Rectal smooth muscle tissue (tissue), 1 donor: ENCODE measurements at regions not wholly inside any gene's neighbourhood (a gene's known extent, or its start where the extent isn't known, plus 50 kb on each side); places are given as distances from the start of the nearest gene placed in this dataset.
A peak's percentile ranks its signal among the peaks of the same experiment; 100 is the strongest.

Experiments used
- H3K27ac ChIP-seq: one replicate; pipeline ENCODE4 v1.7.0; 2013; ENCODE audit warnings: low read depth, low read length, inconsistent platforms
- H3K27me3 ChIP-seq: one replicate; pipeline ENCODE4 v1.7.0; 2013; ENCODE audit warnings: low read length; ENCODE audit not compliant: control insufficient read depth, insufficient read depth
- H3K36me3 ChIP-seq: one replicate; pipeline ENCODE4 v1.7.0; 2013; ENCODE audit warnings: low read length; ENCODE audit not compliant: control insufficient read depth, insufficient read depth
- H3K4me1 ChIP-seq: one replicate; pipeline ENCODE4 v1.7.0; 2013; ENCODE audit warnings: low read length; ENCODE audit not compliant: control insufficient read depth, insufficient read depth
- H3K4me3 ChIP-seq: one replicate; pipeline ENCODE4 v1.7.0; 2013; ENCODE audit warnings: low read length
- H3K9ac ChIP-seq: one replicate; pipeline ENCODE4 v1.7.0; 2013; ENCODE audit warnings: low read length

DNA sequence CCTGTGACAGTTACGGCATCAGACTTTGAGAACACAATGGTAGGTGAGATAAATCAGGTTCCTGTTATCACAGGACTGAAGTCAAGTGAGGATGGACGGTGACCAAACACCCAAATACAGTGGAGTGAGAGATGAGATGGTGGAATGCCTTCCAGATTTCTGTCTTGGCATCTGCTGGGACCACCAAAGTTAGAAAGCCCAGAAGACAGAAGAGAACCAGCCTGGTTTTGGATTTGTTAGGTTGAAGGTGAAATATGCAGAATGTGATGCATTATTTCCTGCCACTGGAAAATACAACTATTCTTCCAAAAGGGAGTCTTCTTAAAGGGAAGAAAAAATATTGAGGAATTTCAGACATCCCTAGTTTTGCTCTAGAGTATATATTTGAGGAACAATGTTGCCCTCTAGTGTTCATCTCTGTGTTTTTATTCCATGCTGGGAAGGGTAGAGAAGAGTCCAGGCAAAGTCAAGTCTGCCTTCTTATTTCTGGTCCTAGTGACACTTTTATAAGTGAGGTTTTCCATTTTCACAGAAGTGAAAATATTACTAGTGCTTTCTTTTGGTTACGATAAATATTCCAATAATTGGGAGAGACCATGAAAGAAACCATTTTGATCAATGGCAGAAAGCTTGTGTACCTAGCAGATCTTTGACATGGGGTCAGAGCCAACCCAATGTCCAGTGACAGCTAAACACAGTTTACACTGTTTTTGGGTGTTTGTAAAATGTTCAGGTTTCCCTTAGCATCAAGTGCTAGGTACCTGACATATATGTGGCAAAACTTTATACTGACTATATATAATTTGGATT is 142.3 kb upstream of the ANKH start:
- H3K4me1 ChIP-seq = peaks cover 3% of the 10 kb centered on the region
- no peak overlapping the region for H3K27ac ChIP-seq
- H3K9ac ChIP-seq = no peak overlapping the region
- no peaks in the 10 kb centered on the region for H3K27me3 ChIP-seq
- no peaks in the 10 kb centered on the region for H3K36me3 ChIP-seq
- H3K4me3 ChIP-seq = no peak overlapping the region

DNA sequence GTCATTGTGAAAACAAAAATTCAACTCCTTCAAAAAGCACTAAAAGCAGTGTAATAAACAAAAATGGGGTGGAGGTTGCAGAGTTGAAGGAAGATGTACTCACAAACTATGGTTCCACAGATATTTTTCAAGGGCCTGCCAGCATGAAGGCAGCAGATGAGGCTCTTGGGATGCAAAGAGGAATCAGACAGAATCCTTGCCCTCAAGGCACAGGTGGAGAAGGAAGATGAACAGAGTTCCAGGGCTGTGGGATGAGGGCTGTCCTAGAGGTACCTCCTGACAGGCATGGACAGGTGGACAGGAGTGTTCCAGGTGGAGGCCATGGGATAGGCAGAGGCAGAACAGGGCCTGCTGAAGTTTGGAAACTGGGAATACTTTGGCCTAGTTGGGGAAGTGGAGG is 140.5 kb upstream of the ANKH start:
- Histone ChIP-seq H3K27ac (no peak overlapping the region), H3K9ac (no peak overlapping the region), H3K4me3 (no peak overlapping the region), H3K4me1 (peaks cover 4% of the 10 kb centered on the region), H3K36me3 (no peaks in the 10 kb centered on the region), H3K27me3 (no peaks in the 10 kb centered on the region)

DNA sequence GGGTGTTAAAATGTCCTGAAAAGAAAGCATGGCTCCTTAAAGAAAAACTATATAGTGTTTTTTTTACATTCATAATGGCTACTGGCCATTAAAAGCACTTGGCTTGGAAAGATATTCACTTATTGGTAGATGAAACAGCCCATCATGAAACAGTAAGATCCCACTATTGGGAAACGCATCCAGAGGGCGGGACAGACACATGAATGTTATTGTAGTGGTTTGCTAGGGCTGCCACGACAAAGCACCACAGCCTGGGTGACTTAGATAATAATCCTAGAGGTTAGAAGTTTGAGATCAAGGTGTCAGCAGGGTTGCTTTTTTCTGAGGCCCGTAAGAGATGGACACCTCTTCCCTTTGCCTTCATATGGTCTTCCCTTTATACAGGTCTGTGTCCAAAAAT is 139.4 kb upstream of the ANKH start:
- H3K36me3 ChIP-seq = no peaks in the 10 kb centered on the region
- H3K9ac ChIP-seq = no peak overlapping the region
- H3K27ac ChIP-seq = no peak overlapping the region
- H3K4me1 ChIP-seq = peaks cover 4% of the 10 kb centered on the region
- no peaks in the 10 kb centered on the region for H3K27me3 ChIP-seq
- no peak overlapping the region for H3K4me3 ChIP-seq

DNA sequence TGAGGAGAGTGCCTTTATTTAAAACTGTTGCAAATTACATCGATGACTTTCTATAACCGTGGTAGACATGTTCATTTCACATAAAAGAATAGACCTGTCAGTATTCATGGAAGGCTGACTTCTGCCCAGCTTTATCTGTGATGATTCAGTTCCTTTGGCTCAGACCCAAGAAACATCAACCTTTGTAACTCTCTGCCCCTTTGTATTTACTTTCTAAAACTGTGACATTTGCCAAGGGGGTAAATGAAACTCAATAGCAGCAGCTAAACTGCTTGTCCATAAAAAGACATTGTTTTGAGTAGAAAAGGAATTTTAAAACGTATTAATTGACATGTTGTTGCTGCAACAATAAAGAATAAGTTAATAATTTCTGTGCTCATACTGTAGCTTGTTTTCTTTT is 137.8 kb upstream of the ANKH start:
- H3K36me3 ChIP-seq = no peaks in the 10 kb centered on the region
- no peak overlapping the region for H3K4me3 ChIP-seq
- H3K9ac ChIP-seq = no peak overlapping the region
- no peaks in the 10 kb centered on the region for H3K27me3 ChIP-seq
- H3K4me1 ChIP-seq = peaks cover 4% of the 10 kb centered on the region
- H3K27ac ChIP-seq = no peak overlapping the region

DNA sequence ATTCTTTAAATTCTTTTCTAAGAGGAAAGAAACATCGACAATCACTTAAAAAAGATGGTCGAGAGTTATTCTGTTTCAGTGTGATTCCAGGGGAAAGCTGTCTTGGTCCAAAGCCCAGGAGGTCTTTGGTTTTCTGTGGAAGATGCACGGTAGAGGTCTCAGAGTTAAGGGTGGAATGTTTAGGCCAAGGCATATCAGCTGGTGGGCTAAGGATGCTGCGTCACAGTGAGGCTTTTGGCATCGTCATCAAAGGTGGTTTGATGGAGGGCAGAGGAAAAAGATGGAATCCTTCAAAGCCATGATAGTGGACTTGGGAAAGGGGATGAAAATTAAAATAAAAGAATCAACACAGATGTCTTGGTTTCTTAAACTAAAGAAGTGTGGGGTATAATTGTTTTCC is 137.3 kb upstream of the ANKH start:
- peak overlapping the region; percentile 60 for H3K27ac ChIP-seq

DNA sequence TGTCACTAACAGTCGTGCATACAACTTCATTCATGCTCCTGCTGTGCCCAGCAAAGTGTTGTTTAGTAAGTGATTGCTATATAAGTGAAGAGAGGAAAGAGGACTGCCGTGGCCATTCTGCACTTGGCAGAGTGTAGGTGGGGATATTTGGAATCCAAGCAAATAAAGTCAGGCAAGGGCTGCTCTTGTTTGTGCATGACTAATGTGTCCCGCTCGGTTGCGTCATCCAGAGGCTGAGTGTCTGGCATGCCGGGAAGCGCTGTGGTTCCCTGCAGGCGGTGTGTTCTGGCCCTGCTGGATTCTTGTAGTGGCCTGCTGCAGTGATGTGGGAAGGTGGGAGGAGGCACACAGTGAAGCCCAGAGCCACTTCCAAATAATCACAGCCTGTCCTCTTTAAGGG is 136.9 kb upstream of the ANKH start:
- H3K9ac ChIP-seq = no peak overlapping the region
- no peak overlapping the region for H3K4me3 ChIP-seq
- no peaks in the 10 kb centered on the region for H3K27me3 ChIP-seq
- peaks cover 4% of the 10 kb centered on the region for H3K4me1 ChIP-seq
- no peaks in the 10 kb centered on the region for H3K36me3 ChIP-seq
- peak overlapping the region; percentile 60 for H3K27ac ChIP-seq

More for the DNA sequence above, 137.3 kb upstream of the ANKH start:
- H3K27me3 ChIP-seq = no peaks in the 10 kb centered on the region
- H3K9ac ChIP-seq = no peak overlapping the region
- H3K4me3 ChIP-seq = no peak overlapping the region
- no peaks in the 10 kb centered on the region for H3K36me3 ChIP-seq
- peaks cover 4% of the 10 kb centered on the region for H3K4me1 ChIP-seq

DNA sequence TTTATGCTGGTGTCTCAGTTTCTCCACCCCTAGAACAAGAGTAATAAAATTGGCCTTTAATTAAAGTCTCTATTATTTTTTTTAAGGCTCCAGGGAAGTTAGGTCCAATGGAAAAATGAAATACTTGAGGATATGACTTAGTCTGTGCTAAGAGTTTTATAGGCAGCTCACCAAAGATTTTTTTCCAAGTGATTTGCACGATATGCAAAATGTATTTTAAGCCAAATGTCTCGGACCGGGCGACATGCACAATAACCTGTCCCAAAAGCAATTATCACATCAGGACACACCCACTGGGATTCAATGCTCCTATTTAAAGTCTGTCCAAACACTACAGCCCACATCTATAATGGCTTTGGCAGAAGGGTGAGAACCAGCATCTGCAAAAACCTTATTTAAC is 136.1 kb upstream of the ANKH start:
- H3K27me3 ChIP-seq = no peaks in the 10 kb centered on the region
- no peaks in the 10 kb centered on the region for H3K36me3 ChIP-seq
- H3K27ac ChIP-seq = peak overlapping the region; percentile 44
- H3K4me3 ChIP-seq = no peak overlapping the region
- H3K9ac ChIP-seq = no peak overlapping the region
- H3K4me1 ChIP-seq = peaks cover 4% of the 10 kb centered on the region

DNA sequence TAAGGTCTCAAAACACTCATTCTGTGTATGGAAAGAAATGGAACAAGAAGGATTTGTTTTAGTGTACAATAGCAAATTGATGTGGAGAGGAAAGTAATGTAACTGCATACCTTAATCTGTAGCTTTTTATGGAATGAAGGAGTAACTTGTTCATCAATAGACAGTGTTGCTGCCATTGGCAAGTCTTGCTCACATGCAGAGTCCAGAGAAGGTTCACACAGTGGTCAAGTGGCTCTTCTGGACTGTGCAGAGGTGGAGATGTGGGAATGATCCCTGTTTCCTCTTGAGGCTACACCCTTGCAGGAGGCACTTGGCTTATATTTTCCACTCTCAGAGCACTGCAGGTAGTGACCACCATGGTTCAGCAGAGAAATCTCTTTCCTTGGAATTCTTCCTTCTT is 132.9 kb upstream of the ANKH start:
- no peaks in the 10 kb centered on the region for H3K36me3 ChIP-seq
- H3K9ac ChIP-seq = no peak overlapping the region
- peaks cover 4% of the 10 kb centered on the region for H3K4me1 ChIP-seq
- H3K4me3 ChIP-seq = no peak overlapping the region
- H3K27me3 ChIP-seq = no peaks in the 10 kb centered on the region
- H3K27ac ChIP-seq = no peak overlapping the region

DNA sequence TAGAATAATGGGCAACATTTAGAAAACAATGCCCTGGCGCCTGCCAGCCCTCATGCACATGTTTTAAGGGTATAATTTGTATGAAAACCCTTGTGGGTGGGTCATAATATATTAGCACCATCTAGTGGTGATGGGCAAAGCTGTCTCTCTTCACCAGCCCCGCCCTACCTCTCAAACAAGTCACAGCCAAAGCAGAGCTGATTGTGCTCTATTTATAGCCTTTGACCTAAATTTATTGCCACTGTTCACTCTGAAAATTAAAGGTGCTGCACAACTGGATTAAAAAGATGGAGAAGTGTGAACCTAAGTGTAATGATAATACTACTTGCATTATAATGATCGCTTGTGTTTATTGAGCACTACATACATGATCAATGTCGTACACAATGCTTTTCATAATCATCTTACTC is 131.9 kb upstream of the ANKH start:
- Histone ChIP-seq H3K27ac (no peak overlapping the region), H3K4me1 (no peaks in the 10 kb centered on the region), H3K9ac (no peak overlapping the region), H3K27me3 (no peaks in the 10 kb centered on the region), H3K4me3 (no peak overlapping the region), H3K36me3 (no peaks in the 10 kb centered on the region)

DNA sequence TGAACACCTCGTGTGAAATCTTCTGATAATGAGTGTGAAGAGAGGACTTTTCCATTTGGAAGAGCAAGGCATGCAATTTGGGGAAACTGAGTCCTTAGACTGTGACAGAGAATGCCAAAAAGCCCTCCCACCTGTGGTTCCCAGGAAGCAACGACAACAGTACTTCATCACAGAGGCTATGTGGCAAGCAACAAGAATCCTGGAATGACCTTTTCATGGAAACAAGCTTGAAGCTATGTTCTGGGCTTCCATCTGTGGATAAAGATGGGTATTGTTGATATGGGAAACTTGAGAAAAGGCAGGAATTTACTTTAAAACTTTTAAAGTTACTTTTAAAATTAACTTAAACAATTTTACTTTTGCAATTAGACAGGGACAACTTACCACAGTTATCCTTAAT is 131.2 kb upstream of the ANKH start:
- no peaks in the 10 kb centered on the region for H3K27me3 ChIP-seq
- no peak overlapping the region for H3K9ac ChIP-seq
- H3K36me3 ChIP-seq = no peaks in the 10 kb centered on the region
- no peak overlapping the region for H3K4me3 ChIP-seq
- H3K27ac ChIP-seq = no peak overlapping the region
- no peaks in the 10 kb centered on the region for H3K4me1 ChIP-seq

DNA sequence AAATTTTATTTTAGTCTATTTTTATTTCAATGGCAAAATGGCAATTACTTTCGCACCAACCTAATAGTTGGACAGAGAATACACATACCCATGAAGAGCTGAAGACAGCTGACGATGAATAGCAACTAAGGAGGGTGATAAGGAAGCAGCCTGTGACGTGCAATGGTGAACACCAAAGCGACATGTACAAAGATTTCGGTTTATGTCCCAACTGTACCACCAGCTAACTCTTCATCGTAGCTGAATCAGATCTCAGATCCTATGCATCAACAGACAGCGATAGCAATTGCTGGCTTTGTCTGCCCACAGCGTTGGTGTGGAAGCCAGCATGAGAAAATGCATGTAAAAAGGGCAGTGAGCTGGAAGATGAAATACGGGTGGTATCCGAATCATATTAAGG is 130.6 kb upstream of the ANKH start:
- no peak overlapping the region for H3K27ac ChIP-seq
- H3K36me3 ChIP-seq = no peaks in the 10 kb centered on the region
- H3K9ac ChIP-seq = no peak overlapping the region
- H3K4me3 ChIP-seq = no peak overlapping the region
- no peaks in the 10 kb centered on the region for H3K27me3 ChIP-seq
- H3K4me1 ChIP-seq = no peaks in the 10 kb centered on the region

DNA sequence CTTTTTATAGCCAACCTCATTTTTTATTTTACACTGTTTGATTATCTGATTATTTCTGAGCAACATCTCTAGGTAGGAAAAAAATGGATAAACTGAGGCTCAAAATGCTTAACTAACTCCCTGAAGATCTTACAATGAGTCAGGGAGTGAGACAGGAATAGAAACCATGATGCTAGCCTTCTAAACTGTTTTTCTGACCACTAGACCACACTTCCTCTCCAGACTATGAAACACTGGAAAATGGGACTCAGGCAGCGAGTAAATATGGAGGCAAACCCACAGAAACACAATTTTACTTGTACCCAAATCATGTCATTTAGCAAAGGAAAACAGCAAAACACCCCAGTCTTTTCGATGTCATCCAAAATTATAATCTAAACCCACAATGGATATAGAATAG is 129.9 kb upstream of the ANKH start:
- no peak overlapping the region for H3K9ac ChIP-seq
- no peak overlapping the region for H3K4me3 ChIP-seq
- H3K27me3 ChIP-seq = no peaks in the 10 kb centered on the region
- H3K27ac ChIP-seq = no peak overlapping the region
- no peaks in the 10 kb centered on the region for H3K36me3 ChIP-seq
- no peaks in the 10 kb centered on the region for H3K4me1 ChIP-seq

DNA sequence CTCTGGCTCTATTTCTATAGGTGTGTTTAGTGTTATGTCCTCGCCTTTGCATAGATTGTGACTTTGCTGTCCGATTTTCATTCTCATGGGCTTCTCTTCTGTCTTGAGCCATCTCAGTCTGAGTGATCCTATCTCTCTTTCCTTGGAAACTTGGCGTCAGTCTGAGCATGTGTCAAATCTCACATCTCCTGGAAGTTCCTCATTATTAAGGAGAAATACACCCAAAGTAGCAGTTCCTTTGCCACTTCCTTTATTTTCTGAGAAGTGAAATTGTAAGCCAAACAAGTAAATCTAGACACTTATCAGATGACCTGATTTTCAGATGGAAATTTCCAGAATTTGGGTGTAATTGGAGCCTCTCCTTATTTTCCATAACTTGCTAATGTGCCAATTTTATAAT is 126.9 kb upstream of the ANKH start:
- no peaks in the 10 kb centered on the region for H3K36me3 ChIP-seq

More for the DNA sequence above, 126.9 kb upstream of the ANKH start:
- no peak overlapping the region for H3K9ac ChIP-seq
- H3K27me3 ChIP-seq = no peaks in the 10 kb centered on the region
- no peaks in the 10 kb centered on the region for H3K4me1 ChIP-seq
- H3K27ac ChIP-seq = no peak overlapping the region
- no peak overlapping the region for H3K4me3 ChIP-seq
